Upper lobe of left lung (tissue), 6 donors: ENCODE measurements at regions not wholly inside any gene's neighbourhood (a gene's known extent, or its start where the extent isn't known, plus 50 kb on each side); places are given as distances from the start of the nearest gene placed in this dataset.

Experiments
- ATAC-seq, 2 donors: fragments of 200-7000 bp; cut with Tn5 transposase; one replicate each; pipeline ENCODE4 v1.9.1; 2022; ENCODE audit warnings: mild to moderate bottlenecking in 2 of 2, moderate library complexity in 2 of 2; ENCODE audit not compliant: low FRiP score in 2 of 2
- DNase-seq, 2 donors: peaks; one replicate each; pipeline ENCODE4 v3.0.0-alpha.2; 2019 to 2020
- H3K27ac ChIP-seq, 4 donors: fragments of 200-600 bp; sonication (generic); one replicate each; pipeline ENCODE4 v1.5.1; 2016 to 2019
- H3K27me3 ChIP-seq, 4 donors: fragments of 200-600 bp; sonication (generic); one replicate each; pipeline ENCODE4 v1.5.1; 2017 to 2019
- H3K36me3 ChIP-seq, 4 donors: fragments of 200-600 bp; sonication (generic); one replicate each; pipeline ENCODE4 v1.5.1; 2016 to 2019
- H3K4me1 ChIP-seq, 4 donors: fragments of 200-600 bp; sonication (generic); one replicate each; pipeline ENCODE4 v1.5.1; 2018 to 2019
- H3K4me3 ChIP-seq, 4 donors: fragments of 200-600 bp; sonication (generic); one replicate each; pipeline ENCODE4 v1.5.1; 2017 to 2019; ENCODE audit warnings: mild to moderate bottlenecking in 2 of 4, moderate library complexity in 1 of 4
- H3K9me3 ChIP-seq, 4 donors: fragments of 200-600 bp; sonication (generic); one replicate each; pipeline ENCODE4 v1.5.1; 2018 to 2019
- EP300 ChIP-seq, 4 donors: sonication (generic); formaldehyde crosslinking; IDR thresholded peaks; one replicate each; pipeline ENCODE4 v1.5.1; 2017; ENCODE audit warnings: antibody characterized with exemption in 4 of 4, control low read depth in 2 of 4
- POLR2A ChIP-seq, 4 donors: fragments of 450-650 bp; IDR thresholded peaks; one replicate each; pipeline ENCODE4 v1.5.1; 2016 to 2017; ENCODE audit warnings: antibody characterized with exemption in 4 of 4, mild to moderate bottlenecking in 2 of 4
- POLR2AphosphoS5 ChIP-seq, 2 donors: sonication (generic); formaldehyde crosslinking; IDR thresholded peaks; one replicate each; pipeline ENCODE4 v1.5.1; 2017; ENCODE audit warnings: antibody characterized with exemption in 2 of 2
- WGBS, 2 donors: methylation state at CpG; one replicate each; pipeline ENCODE4 v1.1.5; 2017 to 2018; 5-methylcytosine and 5-hydroxymethylcytosine counted together
- TF ChIP-seq, protein P1 (sequence below), 6 experiments: fragments of 450-650 bp in 4 of 6; fragments of 200-600 bp in 2 of 6; sonication (generic) in 2 of 6; IDR thresholded peaks; one replicate each; pipeline ENCODE4 v1.5.1; 2016 to 2019; ENCODE audit warnings: antibody characterized with exemption in 6 of 6
- donor health status: DM: no; HTN: no; CAD: no; lungs with moderate emphysema.
- donor health status: DM: no; HTN: yes; CAD: no; lungs with severe emphysema.

GRCh38 chr2:215805493-215805892, 207.9 kb downstream of the MREG start:
- TF ChIP-seq POLR2AphosphoS5 (IDR thresholded peaks at IDR 0.05) (no peak), POLR2A (IDR thresholded peaks at IDR 0.05) (no peak), EP300 (IDR thresholded peaks at IDR 0.05) (no peak)
- TF ChIP-seq, protein P1, sequence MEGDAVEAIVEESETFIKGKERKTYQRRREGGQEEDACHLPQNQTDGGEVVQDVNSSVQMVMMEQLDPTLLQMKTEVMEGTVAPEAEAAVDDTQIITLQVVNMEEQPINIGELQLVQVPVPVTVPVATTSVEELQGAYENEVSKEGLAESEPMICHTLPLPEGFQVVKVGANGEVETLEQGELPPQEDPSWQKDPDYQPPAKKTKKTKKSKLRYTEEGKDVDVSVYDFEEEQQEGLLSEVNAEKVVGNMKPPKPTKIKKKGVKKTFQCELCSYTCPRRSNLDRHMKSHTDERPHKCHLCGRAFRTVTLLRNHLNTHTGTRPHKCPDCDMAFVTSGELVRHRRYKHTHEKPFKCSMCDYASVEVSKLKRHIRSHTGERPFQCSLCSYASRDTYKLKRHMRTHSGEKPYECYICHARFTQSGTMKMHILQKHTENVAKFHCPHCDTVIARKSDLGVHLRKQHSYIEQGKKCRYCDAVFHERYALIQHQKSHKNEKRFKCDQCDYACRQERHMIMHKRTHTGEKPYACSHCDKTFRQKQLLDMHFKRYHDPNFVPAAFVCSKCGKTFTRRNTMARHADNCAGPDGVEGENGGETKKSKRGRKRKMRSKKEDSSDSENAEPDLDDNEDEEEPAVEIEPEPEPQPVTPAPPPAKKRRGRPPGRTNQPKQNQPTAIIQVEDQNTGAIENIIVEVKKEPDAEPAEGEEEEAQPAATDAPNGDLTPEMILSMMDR (IDR thresholded peaks at IDR 0.05), result no peak
- WGBS, 2 donors, result 75 to 80% methylated on average over 3 of the region's 3 CpGs
- no peak for DNase-seq

DNA sequence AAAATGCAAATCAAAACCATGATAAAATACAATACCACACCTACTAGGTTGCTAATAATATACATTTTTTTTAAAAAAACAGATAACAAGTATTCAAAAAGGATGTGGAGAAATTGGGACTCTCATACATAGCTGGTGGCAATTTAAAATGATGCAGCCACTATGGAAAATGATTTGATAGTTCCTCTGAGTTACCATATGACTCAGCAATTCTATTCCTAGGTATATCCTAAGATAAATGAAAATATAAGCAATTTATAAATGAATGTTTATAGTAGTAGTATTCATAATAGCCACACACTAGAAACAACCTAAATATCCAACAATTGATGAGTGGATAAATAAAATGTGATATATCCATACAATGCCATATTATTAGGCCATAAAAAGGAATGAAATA, 210.2 kb downstream of the MREG start:
- no peaks in the 10 kb centered on the region for H3K9me3 ChIP-seq
- ATAC-seq (no peak), DNase-seq (no peak)
- H3K4me1 ChIP-seq, result no peaks in the 10 kb centered on the region
- no peak overlapping the region for H3K27ac ChIP-seq
- H3K27me3 ChIP-seq, result no peaks in the 10 kb centered on the region
- no peaks in the 10 kb centered on the region for H3K36me3 ChIP-seq
- no peak for TF ChIP-seq POLR2AphosphoS5 (IDR thresholded peaks at IDR 0.05)
- TF ChIP-seq POLR2A (IDR thresholded peaks at IDR 0.05), result no peak
- TF ChIP-seq, protein P1 (IDR thresholded peaks at IDR 0.05), result no peak
- no peak for TF ChIP-seq EP300 (IDR thresholded peaks at IDR 0.05)
- H3K4me3 ChIP-seq, result no peak overlapping the region

More at GRCh38 chr2:215805493-215805892, 207.9 kb downstream of the MREG start:
- Histone ChIP-seq H3K36me3 (no peaks in the 10 kb centered on the region), H3K9me3 (no peaks in the 10 kb centered on the region), H3K27ac (no peak overlapping the region), H3K4me3 (no peak overlapping the region), H3K27me3 (no peaks in the 10 kb centered on the region), H3K4me1 (no peaks in the 10 kb centered on the region)
- no peak for ATAC-seq

- H3K4me3 ChIP-seq, result no peak overlapping the region
- no peak for ATAC-seq
Measured at GRCh38 chr2:215799194-215799593, 214.2 kb downstream of the MREG start.

DNA sequence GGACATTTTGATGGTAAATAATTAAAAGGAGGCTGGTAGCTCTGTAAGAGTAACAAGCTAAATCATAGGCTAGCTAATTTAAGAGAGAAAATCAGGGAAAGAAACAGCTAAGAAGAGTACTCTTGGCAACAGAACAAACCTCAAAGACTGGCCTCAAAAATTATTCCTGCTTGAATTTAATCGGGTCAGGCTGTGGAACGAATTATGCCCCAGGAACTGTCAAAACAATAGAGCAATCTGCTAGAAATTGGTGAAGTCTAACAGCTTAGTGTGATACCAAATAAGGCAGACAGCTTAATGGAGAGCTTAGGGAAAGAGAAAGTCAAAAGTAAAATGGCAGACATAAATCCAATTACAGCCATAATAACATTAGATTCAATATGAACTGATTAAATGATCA, 215.7 kb downstream of the MREG start:
- Histone ChIP-seq H3K4me3 (no peak overlapping the region), H3K4me1 (peaks cover 0 to 22% (median 15%) of the 10 kb centered on the region in 4 donors), H3K27me3 (no peaks in the 10 kb centered on the region), H3K27ac (no peak overlapping the region), H3K36me3 (no peaks in the 10 kb centered on the region), H3K9me3 (no peaks in the 10 kb centered on the region)
- 79 to 88% methylated on average over 2 of the region's 2 CpGs for WGBS, 2 donors
- DNase-seq (no peak), ATAC-seq (no peak)
- no peak for TF ChIP-seq EP300 (IDR thresholded peaks at IDR 0.05)
- TF ChIP-seq, protein P1 (IDR thresholded peaks at IDR 0.05), result no peak
- TF ChIP-seq POLR2AphosphoS5 (IDR thresholded peaks at IDR 0.05), result no peak
- no peak for TF ChIP-seq POLR2A (IDR thresholded peaks at IDR 0.05)

More at GRCh38 chr2:215799194-215799593, 214.2 kb downstream of the MREG start:
- no peak overlapping the region for H3K27ac ChIP-seq
- TF ChIP-seq POLR2AphosphoS5 (IDR thresholded peaks at IDR 0.05) (no peak), POLR2A (IDR thresholded peaks at IDR 0.05) (no peak)
- TF ChIP-seq, protein P1 (IDR thresholded peaks at IDR 0.05), result no peak
- peaks cover 0 to 14% (median 8%) of the 10 kb centered on the region in 4 donors for H3K4me1 ChIP-seq
- H3K27me3 ChIP-seq, result no peaks in the 10 kb centered on the region
- no peak for DNase-seq
- no peaks in the 10 kb centered on the region for H3K9me3 ChIP-seq
- 86 to 100% methylated on average over 1 of the region's 1 CpG for WGBS, 2 donors
- no peaks in the 10 kb centered on the region for H3K36me3 ChIP-seq

GRCh38 chr2:215796140-215796855, 217.1 kb downstream of the MREG start:
- no peaks in the 10 kb centered on the region for H3K9me3 ChIP-seq
- peaks cover 0 to 22% (median 15%) of the 10 kb centered on the region in 4 donors for H3K4me1 ChIP-seq
- H3K36me3 ChIP-seq, result no peaks in the 10 kb centered on the region
- no peak overlapping the region for H3K4me3 ChIP-seq
- DNase-seq (no peak), ATAC-seq (no peak)
- WGBS, 2 donors, result 54 to 57% methylated on average over 4 of the region's 4 CpGs
- no peak for TF ChIP-seq EP300 (IDR thresholded peaks at IDR 0.05)
- TF ChIP-seq POLR2AphosphoS5 (IDR thresholded peaks at IDR 0.05), result no peak
- no peak for TF ChIP-seq POLR2A (IDR thresholded peaks at IDR 0.05)
- TF ChIP-seq, protein P1 (IDR thresholded peaks at IDR 0.05), result no peak
- no peak overlapping the region for H3K27ac ChIP-seq
- H3K27me3 ChIP-seq, result no peaks in the 10 kb centered on the region
